NCI-H1105 treated with DMSO at 0.1 percent for 48 hours (cell line): ENCODE measurements at regions not wholly inside any gene's neighbourhood (a gene's known extent, or its start where the extent isn't known, plus 50 kb on each side); places are given as distances from the start of the nearest gene placed in this dataset.
A peak's percentile ranks its signal among the peaks of the same experiment; 100 is the strongest.
"Not testable (repeated sequence)": the region's sequence is repeated elsewhere in the genome, so short reads cannot be mapped to it uniquely, and the experiment has no call there.

ENCODE experiments used
- DNase-seq: peaks from one replicate; lab custom pipeline; 2025; lab: John Stamatoyannopoulos, UW

GRCh38 chr7:113783403-113783802 lies 135.4 kb downstream of the PPP1R3A start:
- no peak for DNase-seq

- DNase-seq: no peak
Measured at GRCh38 chr7:113775804-113776203, 143.0 kb downstream of the PPP1R3A start.

- DNase-seq: no peak
Measured at GRCh38 chr7:113775401-113775800, 143.4 kb downstream of the PPP1R3A start.

- DNase-seq: peak; percentile 60
Measured at GRCh38 chr7:113774182-113774807, 144.5 kb downstream of the PPP1R3A start.

- DNase-seq: no peak
Measured at GRCh38 chr7:113770146-113770738, 148.6 kb downstream of the PPP1R3A start.

- DNase-seq: no peak
Measured at GRCh38 chr7:113768387-113768786, 150.4 kb downstream of the PPP1R3A start.

- no peak for DNase-seq
Measured at GRCh38 chr7:113764401-113765035, 154.3 kb downstream of the PPP1R3A start.

GRCh38 chr7:113763226-113763625 lies 155.6 kb downstream of the PPP1R3A start:
- DNase-seq: peak; percentile 65

- DNase-seq: no peak
Measured at GRCh38 chr7:113756250-113756649, 162.6 kb downstream of the PPP1R3A start.

GRCh38 chr7:113752689-113753088 lies 166.1 kb downstream of the PPP1R3A start:
- no peak for DNase-seq

- DNase-seq: no peak
Measured at GRCh38 chr7:113752289-113752688, 166.5 kb downstream of the PPP1R3A start.

GRCh38 chr7:113751547-113751946 lies 167.3 kb downstream of the PPP1R3A start:
- DNase-seq: no peak

GRCh38 chr7:113748385-113748784 lies 170.4 kb downstream of the PPP1R3A start:
- not testable (repeated sequence) for DNase-seq

GRCh38 chr7:113742946-113743431 lies 175.8 kb downstream of the PPP1R3A start:
- peak; percentile 32 for DNase-seq

- no peak for DNase-seq
Measured at GRCh38 chr7:113742377-113742776, 176.4 kb downstream of the PPP1R3A start.

- no peak for DNase-seq
Measured at GRCh38 chr7:113731571-113731970, 187.2 kb downstream of the PPP1R3A start.

- DNase-seq: no peak
Measured at GRCh38 chr7:113730309-113730955, 188.4 kb downstream of the PPP1R3A start.

- no peak for DNase-seq
Measured at GRCh38 chr7:113727486-113727885, 191.3 kb downstream of the PPP1R3A start.

- peak; percentile 22 for DNase-seq
Measured at GRCh38 chr7:113722006-113722405, 196.8 kb downstream of the PPP1R3A start.

- no peak for DNase-seq
Measured at GRCh38 chr7:113717739-113718138, 201.1 kb downstream of the PPP1R3A start.

GRCh38 chr7:113715981-113716856 lies 202.6 kb downstream of the PPP1R3A start:
- DNase-seq: no peak

GRCh38 chr7:113715262-113715661 lies 203.5 kb downstream of the PPP1R3A start:
- no peak for DNase-seq
